ENCODE measurements at regions not wholly inside any gene's neighbourhood (a gene's known extent, or its start where the extent isn't known, plus 50 kb on each side); places are given as distances from the start of the nearest gene placed in this dataset.
A peak's percentile ranks its signal among the peaks of the same experiment; 100 is the strongest.
"Not testable (repeated sequence)": the region's sequence is repeated elsewhere in the genome, so short reads cannot be mapped to it uniquely, and the experiment has no call there.

DNA sequence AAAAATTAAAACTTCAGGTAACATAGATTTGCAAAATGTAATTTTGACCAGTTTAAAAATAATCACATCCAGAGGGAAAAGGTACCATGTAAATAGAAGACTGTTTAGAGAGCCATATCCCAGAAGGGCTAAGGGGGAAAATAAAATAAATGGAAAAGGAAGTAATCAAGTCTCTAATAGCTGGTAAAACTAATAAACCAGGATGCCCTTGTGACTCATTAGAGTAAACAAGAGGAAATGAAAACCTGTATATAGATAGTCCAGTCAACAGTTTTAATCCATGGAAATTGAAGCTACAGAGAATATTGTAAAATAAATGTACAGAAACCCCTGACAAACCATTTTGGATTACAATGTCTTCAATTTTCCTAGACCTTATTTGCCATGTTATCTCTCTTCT lies 698.0 kb upstream of the RGS18 start:
- DNase-seq (ENCODE audit: low read depth in 1 of 2, low spot score in 1 of 2): no peak
- TF ChIP-seq JUND (IDR thresholded peaks at IDR 0.05; ENCODE audit: low read depth): no peak
- in situ Hi-C loops (cut with HindIII; ENCODE audit: low pct_unique_long_range_greater_than_20kb, low sequenced_read_pairs): no loop called here

DNA sequence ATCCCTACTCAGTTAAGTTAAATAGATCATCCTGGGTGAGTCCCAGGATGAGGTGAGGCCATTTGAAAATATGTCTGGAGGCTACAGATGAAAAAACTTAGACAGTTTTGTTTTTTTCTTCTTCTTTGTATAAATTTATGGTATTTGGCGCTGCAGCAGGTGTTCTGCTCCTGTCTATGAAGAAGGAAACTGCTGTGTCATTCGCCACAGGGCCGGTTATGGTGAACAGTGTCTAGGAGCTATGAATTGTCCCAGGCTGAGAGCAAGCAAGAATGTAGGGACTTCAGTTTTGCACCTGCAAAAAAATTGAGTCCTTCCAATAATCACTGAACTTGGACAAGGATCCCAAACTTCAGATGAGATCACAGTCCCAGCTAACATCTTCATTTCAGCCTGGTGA lies 674.3 kb upstream of the RGS18 start:
- no peak for TF ChIP-seq JUND (IDR thresholded peaks at IDR 0.05; ENCODE audit: low read depth)
- no peak for DNase-seq (ENCODE audit: low read depth in 1 of 2, low spot score in 1 of 2)
- in situ Hi-C loops (cut with HindIII; ENCODE audit: low pct_unique_long_range_greater_than_20kb, low sequenced_read_pairs): no loop called here

DNA sequence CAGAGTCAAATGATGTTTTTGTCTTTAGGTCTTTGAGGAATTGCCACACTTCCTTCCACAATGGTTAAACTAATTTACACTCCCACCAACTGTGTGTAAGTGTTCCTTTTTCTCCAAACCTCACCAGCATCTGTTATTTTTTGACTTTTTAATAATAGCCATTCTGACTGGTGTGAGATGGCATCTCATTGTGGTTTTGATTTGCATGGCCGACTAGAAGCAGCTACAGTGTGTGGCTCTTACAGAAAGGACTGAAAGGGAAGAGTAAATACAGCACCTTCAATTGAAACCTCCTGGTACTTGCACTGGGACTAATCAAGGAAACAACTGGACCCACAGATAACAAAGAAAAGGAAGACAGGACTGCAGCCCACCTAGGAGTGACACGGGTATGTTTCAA lies 668.0 kb upstream of the RGS18 start:
- TF ChIP-seq JUND (IDR thresholded peaks at IDR 0.05; ENCODE audit: low read depth): no peak
- in situ Hi-C loops (cut with HindIII; ENCODE audit: low pct_unique_long_range_greater_than_20kb, low sequenced_read_pairs): no loop called here
- DNase-seq (ENCODE audit: low read depth in 1 of 2, low spot score in 1 of 2): no peak

DNA sequence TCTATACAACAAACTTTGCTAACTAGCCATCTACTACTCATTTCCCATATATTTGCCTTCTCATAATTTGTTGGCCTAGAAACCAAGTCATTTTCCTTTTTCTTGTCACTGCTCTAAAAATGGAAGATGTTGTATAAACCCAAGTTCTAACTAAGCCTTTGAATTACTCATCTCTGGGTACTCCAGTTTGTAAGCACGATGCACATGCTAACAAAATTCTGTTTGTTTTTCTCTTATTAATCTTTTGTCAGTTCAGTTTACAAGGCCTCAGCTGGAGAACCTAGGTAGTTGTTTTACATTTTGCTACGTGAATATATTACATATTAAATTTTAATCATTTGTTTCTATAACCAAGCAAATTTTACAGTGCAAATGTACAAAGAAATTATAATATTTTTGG lies 663.2 kb upstream of the RGS18 start:
- DNase-seq (ENCODE audit: low read depth in 1 of 2, low spot score in 1 of 2): no peak
- TF ChIP-seq JUND (IDR thresholded peaks at IDR 0.05; ENCODE audit: low read depth): no peak
- in situ Hi-C loops (cut with HindIII; ENCODE audit: low pct_unique_long_range_greater_than_20kb, low sequenced_read_pairs): no loop called here

DNA sequence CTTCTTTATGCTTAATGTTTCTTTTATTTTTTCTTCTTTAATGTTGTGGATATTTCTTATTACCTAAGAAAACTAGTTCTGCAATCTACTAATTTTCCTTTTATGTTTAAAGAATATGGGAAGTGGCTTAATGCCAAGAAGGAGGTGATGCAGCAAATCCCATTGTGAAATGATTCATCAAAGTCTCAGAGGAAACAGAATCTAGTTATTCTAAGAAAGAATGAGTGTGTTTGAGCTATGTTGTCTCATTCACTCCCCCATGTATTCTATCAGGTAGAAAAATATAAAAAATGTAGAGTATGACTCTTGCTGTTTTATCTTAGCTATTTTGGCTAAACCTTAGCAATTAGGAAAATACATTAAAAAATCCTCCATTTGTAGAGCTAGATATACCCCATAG lies 659.9 kb upstream of the RGS18 start:
- in situ Hi-C loops (cut with HindIII; ENCODE audit: low pct_unique_long_range_greater_than_20kb, low sequenced_read_pairs): no loop called here
- DNase-seq (ENCODE audit: low read depth in 1 of 2, low spot score in 1 of 2): no peak
- no peak for TF ChIP-seq JUND (IDR thresholded peaks at IDR 0.05; ENCODE audit: low read depth)

DNA sequence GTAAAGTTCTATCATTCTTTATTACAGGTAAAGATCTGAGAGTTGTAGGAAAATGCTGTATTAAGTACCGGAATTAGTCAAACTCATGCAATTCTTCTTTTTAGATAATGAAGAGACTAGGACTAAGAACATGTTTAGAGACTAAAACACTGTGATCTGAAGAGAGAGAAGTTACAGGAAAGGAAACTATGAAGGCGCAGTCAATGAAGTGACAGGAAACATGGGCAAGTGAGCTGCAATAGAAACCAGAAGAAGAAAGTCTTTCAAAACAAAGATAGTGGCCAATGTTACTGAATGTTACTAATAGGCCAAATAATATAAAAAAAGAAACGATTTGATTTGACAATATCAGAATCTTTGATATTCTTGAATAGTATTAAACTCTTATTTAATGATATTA lies 659.4 kb upstream of the RGS18 start:
- no peak for TF ChIP-seq JUND (IDR thresholded peaks at IDR 0.05; ENCODE audit: low read depth)
- in situ Hi-C loops (cut with HindIII; ENCODE audit: low pct_unique_long_range_greater_than_20kb, low sequenced_read_pairs): no loop called here

DNA sequence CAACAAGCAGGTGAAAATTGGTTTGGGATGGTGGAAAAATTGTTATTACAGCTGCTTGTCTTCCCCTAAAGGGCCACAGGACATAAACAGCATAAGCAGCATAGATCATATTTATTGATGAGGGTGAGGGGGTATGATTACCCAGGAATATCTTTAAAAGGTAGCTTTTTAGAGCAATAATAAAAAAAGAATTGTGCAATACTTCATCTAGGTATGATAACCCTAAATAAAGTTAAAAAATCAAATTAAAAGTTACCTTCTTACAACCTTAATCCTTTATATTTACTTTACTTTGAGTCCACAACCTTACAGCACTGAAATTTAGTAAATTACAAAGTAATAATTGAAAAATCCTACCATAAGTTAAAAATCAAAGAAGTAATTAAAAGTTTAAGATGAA lies 653.3 kb upstream of the RGS18 start:
- no peak for TF ChIP-seq JUND (IDR thresholded peaks at IDR 0.05; ENCODE audit: low read depth)
- DNase-seq (ENCODE audit: low read depth in 1 of 2, low spot score in 1 of 2): no peak
- in situ Hi-C loops (cut with HindIII; ENCODE audit: low pct_unique_long_range_greater_than_20kb, low sequenced_read_pairs): no loop called here

More for the DNA sequence above, 659.4 kb upstream of the RGS18 start:
- DNase-seq (ENCODE audit: low read depth in 1 of 2, low spot score in 1 of 2): no peak

DNA sequence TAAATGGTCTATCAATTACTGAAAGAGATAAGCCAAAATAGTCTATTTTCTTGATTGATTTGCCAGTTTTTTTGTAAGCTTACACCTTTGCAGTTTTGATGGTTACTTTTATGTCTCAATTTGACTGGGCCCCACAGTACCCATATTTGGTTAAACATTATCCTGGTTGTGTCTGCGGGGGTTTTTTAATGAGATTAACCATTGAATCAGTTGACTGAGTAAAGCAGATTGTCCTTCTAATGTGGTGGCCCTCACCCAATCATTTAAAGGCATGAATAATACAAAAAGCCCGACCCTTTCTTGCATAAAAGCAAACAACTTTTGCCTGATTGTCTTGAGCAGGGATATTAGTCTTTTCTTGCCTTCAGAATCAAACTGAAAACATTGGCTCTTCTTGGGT lies 650.0 kb upstream of the RGS18 start:
- no peak for TF ChIP-seq JUND (IDR thresholded peaks at IDR 0.05; ENCODE audit: low read depth)
- in situ Hi-C loops (cut with HindIII; ENCODE audit: low pct_unique_long_range_greater_than_20kb, low sequenced_read_pairs): no loop called here
- no peak for DNase-seq (ENCODE audit: low read depth in 1 of 2, low spot score in 1 of 2)

DNA sequence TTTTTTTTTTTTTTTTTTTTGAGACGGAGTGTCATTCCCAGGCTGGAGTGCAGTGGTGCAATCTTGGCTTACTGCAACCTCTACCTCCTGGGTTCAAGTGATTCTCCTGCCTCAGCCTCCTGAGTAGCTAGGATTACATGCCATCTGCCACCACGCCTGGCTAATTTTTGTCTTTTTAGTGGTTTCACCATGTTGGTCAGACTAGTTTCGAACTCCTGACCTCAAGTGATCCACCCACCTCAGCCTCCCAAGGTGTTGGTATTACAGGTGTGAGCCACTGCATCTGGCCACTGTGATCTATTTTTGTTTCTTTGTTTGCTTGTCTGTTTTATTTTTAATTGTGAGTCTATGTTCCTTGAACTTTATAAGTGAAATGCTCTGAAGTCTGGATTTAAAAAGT lies 646.8 kb upstream of the RGS18 start:
- in situ Hi-C loops (cut with HindIII; ENCODE audit: low pct_unique_long_range_greater_than_20kb, low sequenced_read_pairs); DNase-seq (ENCODE audit: low read depth in 1 of 2, low spot score in 1 of 2): not testable (repeated sequence)

DNA sequence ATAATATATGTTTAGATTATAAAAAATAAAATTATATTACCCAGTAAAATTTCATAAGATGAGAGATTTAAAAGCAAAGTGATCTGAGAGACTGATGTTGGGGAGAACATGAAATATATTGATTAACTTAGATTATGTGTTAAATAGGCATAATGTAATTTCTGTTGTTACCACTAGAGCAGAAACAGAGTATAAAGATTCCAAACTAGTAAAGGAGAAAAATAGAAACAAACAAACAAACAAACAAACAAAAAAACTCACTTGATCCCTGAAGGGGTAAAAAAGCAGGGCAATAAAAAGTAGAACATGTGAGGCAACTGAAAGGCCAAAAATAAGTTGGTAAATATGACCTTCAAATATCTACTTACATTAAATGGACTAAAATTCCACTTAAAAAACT lies 640.4 kb upstream of the RGS18 start:
- in situ Hi-C loops (cut with HindIII; ENCODE audit: low pct_unique_long_range_greater_than_20kb, low sequenced_read_pairs): no loop called here
- TF ChIP-seq JUND (IDR thresholded peaks at IDR 0.05; ENCODE audit: low read depth): no peak

DNA sequence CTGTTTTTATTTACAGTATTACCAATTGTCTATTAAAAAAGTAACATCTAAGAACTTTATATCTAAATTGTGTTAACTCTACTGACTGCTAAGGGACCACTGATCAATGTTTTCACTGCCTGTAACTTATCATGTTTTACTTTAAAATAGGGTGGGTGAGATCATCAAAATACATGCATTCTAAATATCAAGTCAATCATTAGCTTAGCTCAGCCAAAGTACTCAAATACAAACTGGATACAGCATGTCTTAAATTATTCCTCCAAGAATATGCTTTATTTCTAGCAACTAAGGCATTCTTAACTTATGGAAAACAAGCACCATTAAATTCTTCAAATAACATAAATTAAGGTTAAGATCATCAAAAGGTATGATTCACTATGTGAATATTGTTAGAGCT lies 638.7 kb upstream of the RGS18 start:
- no peak for TF ChIP-seq JUND (IDR thresholded peaks at IDR 0.05; ENCODE audit: low read depth)
- no peak for DNase-seq (ENCODE audit: low read depth in 1 of 2, low spot score in 1 of 2)
- in situ Hi-C loops (cut with HindIII; ENCODE audit: low pct_unique_long_range_greater_than_20kb, low sequenced_read_pairs): no loop called here

More for the DNA sequence above, 640.4 kb upstream of the RGS18 start:
- DNase-seq (ENCODE audit: low read depth in 1 of 2, low spot score in 1 of 2): no peak

DNA sequence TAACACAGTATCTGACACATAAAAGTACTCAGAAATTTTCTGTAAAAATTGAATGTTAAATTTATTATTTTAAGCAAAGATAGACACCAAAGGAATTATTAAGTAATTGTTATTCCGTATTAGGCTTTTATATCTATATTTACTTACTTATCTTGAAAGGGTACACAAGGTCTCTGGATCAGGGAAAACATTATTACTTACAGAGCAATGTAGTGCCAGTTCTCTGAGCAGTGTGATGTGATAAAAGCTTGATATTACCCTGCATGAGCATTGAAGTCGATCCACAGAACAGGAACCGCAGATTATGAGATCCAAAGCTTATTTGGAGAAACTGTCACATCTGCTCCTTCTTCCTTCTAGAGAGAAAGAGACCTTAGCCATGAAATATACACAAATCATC lies 637.9 kb upstream of the RGS18 start:
- no peak for DNase-seq (ENCODE audit: low read depth in 1 of 2, low spot score in 1 of 2)
- in situ Hi-C loops (cut with HindIII; ENCODE audit: low pct_unique_long_range_greater_than_20kb, low sequenced_read_pairs): no loop called here
- TF ChIP-seq JUND (IDR thresholded peaks at IDR 0.05; ENCODE audit: low read depth): no peak

DNA sequence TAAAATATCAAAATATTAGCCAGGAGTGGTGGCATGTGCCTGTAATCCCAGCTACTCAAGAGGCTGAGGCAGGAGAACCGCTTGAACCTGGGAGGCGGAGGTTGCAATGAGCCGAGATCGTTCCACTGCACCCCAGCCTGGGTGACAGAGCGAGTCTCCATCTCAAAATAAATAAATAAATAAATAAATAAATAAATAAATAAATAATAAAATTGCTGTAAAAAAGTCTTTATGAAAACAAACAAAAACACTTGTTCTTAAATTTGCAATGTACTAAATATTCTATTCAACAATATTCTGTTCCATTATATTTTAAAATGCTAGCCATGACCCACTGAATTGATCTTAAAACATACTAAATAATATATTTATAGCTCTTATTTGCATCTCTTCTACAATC lies 632.3 kb upstream of the RGS18 start:
- DNase-seq (ENCODE audit: low read depth in 1 of 2, low spot score in 1 of 2); in situ Hi-C loops (cut with HindIII; ENCODE audit: low pct_unique_long_range_greater_than_20kb, low sequenced_read_pairs): not testable (repeated sequence)

DNA sequence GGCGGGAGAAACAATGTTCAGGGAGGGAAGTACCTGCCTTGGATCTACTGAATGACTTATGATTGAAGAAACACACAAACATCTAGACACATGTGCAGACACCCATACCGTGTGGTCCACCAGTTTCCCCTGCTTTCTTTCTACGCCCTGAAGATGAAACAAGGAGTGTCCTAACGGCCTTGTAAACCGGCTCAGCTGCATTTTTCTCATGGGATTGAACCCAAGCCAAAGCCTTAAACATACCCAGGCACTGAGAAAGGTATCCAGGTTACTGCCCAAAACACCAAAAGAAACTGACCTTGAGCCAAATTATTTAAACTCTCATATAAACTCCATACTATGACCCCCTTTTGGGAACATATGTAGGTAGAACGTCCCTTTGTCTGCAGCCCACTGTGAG lies 630.0 kb upstream of the RGS18 start:
- peak; percentile 41 to 94 for DNase-seq (ENCODE audit: low read depth in 1 of 2, low spot score in 1 of 2)
- TF ChIP-seq JUND (IDR thresholded peaks at IDR 0.05; ENCODE audit: low read depth): no peak

DNA sequence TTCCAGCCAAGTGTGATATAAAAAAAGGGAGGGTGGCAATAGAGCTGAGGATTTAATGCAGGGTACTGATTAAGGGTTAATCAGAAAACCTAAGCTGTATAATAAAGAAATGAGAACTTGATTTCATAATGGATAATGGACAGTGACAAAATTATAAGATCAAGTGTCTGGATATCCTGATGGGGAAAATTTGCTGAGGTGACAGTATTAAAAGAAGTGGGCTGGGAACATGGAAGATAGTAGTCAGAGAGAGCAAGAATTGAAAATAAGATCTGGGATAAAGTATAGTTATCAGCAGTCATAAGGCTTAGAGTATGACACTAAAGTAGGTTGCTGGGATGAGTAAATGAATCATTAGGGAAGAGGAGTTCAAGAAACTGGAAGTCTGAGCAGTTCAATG lies 627.3 kb upstream of the RGS18 start:
- in situ Hi-C loops (cut with HindIII; ENCODE audit: low pct_unique_long_range_greater_than_20kb, low sequenced_read_pairs): no loop called here
- no peak for DNase-seq (ENCODE audit: low read depth in 1 of 2, low spot score in 1 of 2)

More for the DNA sequence above, 630.0 kb upstream of the RGS18 start:
- in situ Hi-C loops (cut with HindIII; ENCODE audit: low pct_unique_long_range_greater_than_20kb, low sequenced_read_pairs): no loop called here

More for the DNA sequence above, 627.3 kb upstream of the RGS18 start:
- TF ChIP-seq JUND (IDR thresholded peaks at IDR 0.05; ENCODE audit: low read depth): no peak
